HT1080 (cell line): ENCODE measurements at regions not wholly inside any gene's neighbourhood (a gene's known extent, or its start where the extent isn't known, plus 50 kb on each side); places are given as distances from the start of the nearest gene placed in this dataset.
A peak's percentile ranks its signal among the peaks of the same experiment; 100 is the strongest.
"Not testable (repeated sequence)": the region's sequence is repeated elsewhere in the genome, so short reads cannot be mapped to it uniquely, and the experiment has no call there.

ENCODE experiments used
- DNase-seq: peaks from one replicate; pipeline ENCODE4 v3.0.0-alpha.2; 2015; ENCODE audit warnings: low read depth

DNA sequence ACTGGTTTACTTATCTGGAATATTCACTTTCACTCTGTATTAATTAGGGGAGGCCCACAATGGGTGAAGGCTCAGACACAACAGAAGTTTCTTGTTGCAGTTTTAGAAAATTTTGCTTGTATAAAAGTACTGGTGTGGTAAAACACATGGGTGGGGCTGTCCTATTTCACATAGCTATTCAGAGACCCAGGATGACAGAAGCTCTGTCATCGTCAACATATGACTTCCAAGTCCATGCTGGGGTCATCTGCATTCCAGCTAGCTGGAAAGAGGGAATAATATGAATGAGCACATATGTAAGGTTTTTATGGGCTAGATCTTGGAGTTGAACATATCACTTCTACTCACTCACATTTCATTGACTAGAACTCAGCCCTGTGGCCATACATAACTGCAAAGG is 166.4 kb upstream of the KCTD3 start:
- no peak for DNase-seq

DNA sequence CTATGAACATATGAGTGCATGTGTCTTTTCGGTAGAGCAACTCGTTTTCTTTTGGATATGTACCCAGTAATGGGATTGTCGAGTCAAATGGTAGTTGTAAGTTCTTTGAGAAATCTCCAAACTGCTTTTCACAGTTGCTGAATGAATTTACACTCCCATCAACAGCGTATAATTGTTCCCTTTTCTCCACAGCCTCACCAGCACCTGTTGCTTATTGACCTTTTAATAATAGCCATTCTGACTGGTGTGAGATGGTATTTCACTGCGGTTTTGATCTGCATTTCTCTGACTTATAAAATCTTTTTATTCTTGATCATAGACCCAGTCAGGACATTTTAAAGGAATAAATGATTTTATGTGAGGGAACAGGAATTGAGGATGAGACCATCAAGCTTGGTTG is 165.0 kb upstream of the KCTD3 start:
- no peak for DNase-seq

DNA sequence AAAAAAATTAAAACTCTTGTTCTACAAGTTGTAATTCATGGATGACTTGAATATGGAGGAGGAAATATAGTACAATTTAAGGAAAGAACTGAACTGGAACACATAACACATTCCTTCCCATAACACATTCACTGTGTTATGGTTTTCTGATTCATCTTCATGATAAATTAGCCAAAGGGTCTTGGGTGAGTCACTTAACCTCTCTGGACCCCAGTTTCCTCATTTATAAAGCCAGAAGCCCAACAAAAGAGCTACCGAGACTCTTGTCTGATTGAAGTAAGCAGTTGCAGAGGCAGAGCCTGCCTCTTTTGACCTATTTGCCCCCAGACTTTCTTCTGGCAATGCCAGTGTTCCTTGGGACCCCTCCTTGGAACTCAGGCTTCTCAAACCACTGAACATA is 161.9 kb upstream of the KCTD3 start:
- DNase-seq: peak; percentile 47

DNA sequence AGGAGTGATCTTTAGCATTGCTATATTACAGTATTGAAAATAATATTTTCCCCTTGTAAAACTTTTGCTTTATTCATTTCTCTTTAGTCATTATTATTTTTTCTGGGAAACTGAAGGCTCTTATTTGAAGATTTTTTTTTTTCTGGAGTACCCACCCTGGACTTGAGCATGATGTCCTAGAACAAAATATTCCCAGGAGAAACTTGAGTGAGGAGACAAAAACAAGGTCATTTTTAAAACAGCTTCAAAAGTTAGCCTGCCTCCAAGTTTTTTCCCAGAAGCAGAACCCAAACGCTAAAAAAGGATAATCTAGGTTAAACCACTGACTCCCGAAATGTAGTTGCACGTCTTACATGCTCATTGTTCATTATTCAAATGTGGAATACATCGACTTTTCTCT is 160.2 kb upstream of the KCTD3 start:
- DNase-seq: no peak

DNA sequence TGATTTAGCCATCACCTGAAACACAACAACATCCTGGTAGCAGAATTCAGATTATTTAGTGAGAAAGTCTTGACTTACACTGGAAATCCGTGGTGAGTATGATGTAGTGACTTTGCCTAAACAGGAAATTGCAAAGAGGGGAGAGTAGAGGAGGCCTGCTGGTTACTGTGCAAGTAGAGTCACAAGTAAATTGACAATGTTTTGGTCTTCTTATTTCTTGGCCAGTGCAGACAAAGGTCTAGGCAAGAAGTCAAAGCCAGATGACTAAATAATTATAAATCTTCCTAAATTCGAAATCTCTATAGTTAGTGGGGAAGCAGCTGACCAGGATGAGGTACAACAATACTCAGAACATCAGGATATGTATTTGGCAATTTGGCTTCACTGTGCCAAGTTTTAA is 159.5 kb upstream of the KCTD3 start:
- no peak for DNase-seq

DNA sequence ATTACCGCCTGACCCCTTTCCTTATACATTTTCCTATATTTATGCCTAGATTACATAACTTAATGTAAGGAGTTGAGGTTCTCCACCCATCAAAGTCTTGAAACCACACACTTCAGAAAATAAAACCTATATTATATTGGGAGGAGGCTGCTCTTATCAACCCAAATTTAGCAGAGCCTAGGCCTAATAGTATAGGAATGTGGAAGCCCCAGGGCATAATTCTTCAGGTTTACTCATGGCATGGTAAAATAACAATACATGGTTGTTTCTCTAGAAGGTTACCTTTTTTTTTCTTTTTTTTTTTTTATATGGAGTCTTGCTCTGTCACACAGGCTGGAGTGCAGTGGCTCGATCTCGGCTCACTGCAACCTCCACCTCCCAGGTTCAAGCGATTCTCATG is 157.6 kb upstream of the KCTD3 start:
- DNase-seq: not testable (repeated sequence)

DNA sequence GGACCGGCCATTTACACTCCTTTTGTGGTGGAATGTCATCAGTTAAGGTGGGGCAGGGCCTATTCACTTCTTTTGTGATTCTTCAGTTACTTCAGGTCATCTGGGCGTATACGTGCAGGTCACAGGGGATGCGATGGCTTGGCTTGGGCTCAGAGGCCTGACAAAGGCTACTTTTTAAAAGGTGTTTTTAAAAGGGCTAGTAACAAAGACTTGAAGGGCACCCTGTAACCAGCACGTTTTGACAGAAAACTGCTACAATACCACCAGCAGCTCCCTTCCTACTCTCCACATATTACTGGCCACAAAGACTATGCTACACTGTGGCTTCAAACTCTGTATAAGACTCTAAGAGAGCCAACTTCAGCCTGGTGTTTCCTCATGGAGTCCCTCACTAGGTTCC is 151.6 kb upstream of the KCTD3 start:
- DNase-seq: not testable (repeated sequence)

DNA sequence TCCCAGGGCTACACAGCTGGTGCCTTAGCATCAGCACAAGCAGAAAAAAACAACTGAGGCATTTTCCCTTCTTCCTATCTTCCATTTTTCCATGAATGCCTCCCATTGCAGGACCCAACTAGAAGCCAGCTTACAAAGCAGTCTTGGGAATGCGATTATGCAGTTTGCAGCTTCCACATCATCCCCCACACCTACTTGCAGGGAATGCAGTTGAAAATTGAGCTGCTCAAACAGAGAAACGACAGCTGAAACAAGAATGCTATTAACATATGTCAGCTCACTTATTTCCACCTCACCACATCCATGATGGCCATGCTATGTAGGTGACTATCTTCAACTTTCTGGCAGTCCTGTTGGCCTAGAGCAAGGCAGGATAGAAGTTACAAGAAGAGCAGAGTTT is 150.6 kb upstream of the KCTD3 start:
- no peak for DNase-seq

DNA sequence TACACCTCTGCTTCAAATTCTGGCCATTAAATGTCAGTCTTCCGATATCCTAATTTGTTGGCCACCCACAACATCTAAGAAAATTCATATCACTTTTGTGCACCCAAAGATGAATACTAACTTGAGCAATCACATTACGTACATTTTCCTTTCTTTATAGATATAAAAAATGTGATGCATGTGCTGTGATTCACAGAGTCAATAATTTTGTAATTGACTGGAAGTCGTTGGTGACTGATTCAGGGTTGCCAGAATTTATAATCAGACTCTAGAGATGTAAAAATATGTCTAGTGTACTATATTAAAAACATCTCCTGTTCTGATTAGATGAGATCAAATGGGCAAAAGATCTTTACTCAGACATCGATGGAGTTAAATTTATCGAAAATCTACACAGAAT is 150.0 kb upstream of the KCTD3 start:
- no peak for DNase-seq

DNA sequence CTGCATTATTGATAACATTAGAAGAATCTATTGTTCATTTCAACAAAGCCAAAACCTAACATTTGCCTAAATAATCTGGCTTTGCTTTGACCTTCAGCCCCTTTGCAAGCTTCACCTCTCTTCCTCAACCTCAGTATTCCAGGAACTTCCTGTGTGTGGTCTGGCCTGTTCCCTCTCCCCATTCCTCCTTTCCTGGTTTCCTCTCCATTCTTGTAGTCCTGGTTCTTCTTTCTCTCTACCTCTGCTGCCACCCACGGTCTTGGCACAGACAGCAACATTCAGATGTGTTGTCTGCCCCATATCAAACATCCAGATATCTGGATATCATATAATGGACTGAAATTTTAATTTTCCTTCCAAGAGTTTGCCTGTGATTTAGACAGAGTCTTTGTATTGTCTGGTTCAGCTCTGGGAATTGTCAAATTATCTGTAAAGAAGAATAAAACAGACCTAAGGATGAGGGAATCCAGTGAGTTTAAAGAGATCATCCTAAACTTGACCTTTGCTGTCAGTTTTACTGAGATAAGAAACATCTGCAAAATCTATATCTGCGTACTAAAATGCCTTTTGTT is 148.1 kb upstream of the KCTD3 start:
- peak; percentile 49 for DNase-seq

DNA sequence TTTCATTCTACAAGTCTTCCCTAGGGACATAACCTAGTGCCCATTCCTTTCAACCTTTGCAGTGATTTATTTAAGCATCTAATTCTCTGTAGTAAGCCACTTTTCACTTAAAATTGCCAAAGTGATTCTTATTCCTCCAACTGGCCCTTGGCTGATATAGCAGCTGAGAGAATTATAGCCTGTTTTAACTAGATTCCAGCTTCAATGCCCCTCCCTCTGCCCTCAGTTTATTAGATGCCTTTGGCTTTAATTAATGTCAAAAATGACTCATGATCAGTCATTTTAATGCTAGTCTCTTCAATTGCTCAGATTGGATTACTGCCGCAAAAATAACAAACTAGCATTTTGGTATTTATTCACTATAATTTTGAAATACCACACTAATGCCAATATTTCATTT is 145.4 kb upstream of the KCTD3 start:
- no peak for DNase-seq

DNA sequence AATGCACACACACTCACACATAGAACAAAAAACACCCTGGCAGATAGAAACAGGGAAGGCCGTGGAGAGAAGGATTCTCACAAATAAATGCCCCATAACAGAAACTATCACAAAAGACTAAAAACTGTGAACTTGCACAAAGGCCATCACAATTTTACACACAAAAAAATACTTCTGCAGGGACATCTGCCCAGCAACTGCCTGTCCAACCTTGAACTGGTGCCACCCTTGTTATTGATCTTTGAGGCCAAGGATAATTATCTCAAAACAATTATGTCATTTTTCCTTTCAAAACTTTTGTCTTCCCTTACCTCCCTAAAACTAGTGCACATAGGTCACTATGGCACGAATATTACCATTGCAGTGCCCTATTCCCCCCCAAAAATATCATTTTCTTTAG is 143.8 kb upstream of the KCTD3 start:
- DNase-seq: no peak

DNA sequence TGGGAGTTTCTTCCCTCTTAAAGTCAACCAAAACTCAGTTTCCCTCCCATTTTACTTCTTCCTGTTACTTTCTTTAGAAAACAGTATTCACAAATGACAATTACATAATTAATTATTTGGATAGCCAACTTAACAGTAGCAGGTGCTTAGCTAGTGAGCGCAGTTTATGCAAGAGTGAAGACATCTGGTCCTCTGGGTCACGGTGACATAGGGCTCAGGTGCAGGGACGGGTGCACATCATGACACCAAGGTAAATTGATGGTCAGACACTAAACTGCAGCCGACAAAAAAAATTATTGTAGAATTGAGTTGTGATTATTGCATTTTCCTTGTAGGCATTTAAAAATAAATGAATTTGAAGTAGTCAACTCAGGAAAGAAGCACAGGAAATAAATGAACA is 142.0 kb upstream of the KCTD3 start:
- no peak for DNase-seq

DNA sequence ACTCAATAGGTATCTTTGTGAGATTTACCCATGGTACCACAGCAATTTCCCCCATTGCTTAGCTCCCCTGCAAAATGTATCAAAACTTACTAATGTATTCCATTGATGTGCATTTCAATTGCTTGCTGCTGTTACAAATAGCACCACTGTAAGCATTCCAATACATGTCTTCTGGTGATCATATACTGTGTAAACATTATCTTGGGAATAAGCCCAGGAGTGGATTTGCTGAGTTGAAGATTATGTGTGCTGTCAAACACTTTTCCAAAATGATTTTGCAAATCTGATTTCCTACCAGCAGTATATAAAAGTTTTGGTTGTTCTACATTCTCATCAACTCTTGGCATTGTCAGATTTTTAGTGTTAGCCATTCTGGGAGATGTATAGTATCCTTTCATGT is 141.0 kb upstream of the KCTD3 start:
- DNase-seq: no peak

DNA sequence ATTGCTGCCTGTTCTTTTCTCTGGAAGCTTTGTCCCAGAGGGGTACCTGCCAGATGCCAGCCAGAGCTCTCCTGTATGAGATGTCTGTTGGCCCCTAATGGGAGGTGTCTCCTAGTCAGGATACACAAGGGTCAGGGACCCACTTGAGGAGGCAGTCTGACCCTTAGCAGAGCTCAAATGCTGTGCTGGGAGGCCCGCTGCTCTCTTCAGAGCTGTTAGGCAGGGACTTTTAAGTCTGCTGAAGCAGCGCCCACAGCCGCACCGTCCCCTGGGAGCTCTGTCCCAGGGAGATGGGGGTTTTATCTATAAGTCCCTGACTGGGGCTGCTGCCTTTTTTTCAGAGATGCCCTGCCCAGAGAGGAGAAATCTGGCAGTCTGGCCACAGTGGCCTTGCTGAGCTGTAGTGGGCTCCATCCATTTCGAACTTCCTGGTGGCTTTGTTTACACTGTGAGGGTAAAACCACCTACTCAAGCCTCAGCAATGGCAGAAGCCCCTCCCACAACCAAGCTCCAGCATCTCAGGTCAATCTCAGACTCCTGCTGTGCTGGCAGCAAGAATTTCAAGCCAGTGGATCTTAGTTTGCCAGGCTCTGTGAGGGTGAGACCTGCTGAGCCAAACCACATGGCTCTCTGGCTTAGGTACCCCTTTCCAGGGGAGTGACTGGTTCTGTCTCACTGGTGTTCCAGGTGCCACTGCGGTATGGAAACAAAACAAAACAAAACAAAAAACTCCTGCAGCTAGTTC is 134.4 kb upstream of the KCTD3 start:
- not testable (repeated sequence) for DNase-seq

DNA sequence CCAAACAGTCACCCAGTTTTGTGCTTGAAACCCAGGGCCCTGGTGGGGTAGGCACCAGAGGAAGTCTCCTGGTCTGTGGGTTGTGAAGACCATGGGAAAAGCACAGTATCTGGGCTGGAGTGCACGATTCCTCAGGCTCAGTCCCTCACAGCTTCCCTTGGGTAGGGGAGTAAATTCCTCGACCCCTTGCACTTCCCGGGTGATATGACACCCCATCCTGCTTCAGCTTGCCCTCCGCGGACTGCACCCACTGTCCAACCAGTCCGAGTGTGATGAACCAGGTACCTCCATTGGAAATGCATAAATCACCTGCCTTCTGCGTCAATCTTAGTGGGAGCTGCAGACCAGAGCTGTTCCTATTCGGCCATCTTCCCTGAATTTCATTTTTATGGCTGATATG is 133.9 kb upstream of the KCTD3 start:
- DNase-seq: no peak

DNA sequence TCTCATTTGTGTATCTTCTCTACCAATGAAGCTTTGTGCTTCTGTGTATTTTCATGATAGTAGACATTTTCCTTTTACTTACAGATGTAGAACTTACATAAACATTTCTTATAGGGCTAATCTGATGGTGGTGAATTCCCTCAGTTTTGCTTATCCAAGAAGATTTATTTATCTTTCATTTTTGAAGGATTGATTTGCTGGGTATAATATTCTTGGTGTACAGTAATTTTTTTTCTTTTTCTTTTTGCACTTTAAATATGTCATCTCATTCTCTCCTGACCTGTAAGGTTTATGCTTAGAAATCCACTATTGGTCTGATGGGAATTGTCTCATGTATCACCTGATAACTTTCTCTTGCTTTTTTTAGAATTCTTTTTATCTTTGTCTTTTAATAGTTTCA is 127.6 kb upstream of the KCTD3 start:
- no peak for DNase-seq

DNA sequence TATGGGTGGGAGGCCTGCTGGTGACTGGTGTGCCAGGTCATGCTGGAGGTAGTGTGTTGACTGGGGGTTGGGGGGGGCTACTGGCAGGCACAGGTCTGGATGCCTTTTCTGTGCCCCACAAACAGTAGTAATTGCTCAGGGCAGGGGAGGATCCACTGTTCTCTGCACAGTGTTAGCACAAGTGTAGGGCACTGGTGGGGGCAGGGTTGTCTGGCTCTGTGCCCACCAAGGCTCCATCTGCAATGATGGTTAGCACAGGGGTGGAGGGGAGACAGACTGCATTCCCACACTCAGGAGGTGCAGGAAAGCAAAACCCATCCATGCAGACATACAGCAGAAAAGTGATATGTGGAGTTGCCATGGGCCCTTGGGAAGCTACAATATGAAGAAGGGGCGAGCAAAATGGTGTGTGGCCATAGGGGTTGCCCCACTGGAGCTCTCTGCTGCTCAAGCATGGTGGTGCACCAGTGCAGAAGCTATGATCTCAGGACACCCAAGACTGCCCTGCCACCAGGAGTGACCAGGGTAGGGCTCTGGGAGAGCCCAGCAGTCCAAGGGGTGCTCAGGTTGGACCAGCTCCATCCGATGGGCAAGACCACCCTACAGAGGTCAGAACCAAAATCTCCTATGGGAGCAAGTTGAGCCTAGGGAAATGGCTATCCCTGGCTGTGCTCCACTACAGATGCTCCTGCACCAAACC is 122.2 kb upstream of the KCTD3 start:
- DNase-seq: no peak

DNA sequence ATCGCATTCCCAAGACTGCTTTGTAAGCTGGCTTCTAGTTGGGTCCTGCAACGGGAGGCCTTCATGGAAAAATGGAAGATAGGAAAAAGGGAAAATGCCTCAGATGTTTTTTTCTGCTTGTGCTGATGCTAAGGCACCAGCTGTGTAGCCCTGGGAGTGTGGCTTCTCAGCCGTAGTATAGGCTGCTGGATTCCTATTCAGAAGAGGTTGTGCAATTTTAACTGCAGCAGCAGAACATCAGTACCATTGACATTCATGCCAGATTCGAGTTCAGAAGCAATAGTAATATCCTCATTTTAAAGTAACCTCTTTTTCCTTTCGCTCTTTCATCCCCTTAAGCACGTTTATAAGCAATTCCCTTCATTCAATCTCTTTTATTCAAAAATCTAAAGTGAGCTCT is 119.1 kb upstream of the KCTD3 start:
- DNase-seq: not testable (repeated sequence)

DNA sequence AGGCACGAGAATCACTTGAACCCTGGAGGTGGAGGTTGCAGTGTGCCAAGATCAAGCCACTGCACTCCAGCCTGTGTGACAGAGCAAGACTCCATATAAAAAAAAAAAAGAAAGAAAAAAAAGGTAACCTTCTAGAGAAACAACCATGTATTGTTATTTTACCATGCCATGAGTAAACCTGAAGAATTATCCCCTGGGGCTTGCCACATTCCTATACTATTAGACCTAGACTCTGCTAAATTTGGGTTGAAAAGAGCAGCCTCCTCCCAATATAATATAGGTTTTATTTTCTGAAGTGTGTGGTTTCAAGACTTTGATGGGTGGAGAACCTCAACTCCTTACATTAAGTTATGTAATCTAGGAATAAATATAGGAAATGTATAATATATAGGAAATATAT is 118.0 kb upstream of the KCTD3 start:
- not testable (repeated sequence) for DNase-seq

DNA sequence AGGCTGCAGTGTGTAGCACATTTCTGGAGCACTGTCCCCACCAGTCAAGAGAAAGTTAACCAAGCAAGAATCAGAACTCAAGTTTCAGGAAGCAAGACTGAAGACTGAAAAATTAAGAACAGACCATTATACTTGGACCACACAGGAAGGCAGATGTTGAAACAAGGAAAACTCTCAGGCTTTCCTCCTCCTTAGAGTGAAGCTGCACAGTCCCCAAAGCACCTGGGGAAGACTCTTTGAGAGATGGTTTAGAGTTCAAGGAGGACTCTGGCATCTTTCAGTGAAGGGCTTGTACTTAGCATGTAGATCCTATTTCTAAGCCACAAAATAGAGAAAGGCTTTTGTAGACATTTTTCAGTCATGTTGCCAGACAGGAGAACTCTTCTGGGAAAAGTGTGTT is 113.7 kb upstream of the KCTD3 start:
- DNase-seq: no peak

DNA sequence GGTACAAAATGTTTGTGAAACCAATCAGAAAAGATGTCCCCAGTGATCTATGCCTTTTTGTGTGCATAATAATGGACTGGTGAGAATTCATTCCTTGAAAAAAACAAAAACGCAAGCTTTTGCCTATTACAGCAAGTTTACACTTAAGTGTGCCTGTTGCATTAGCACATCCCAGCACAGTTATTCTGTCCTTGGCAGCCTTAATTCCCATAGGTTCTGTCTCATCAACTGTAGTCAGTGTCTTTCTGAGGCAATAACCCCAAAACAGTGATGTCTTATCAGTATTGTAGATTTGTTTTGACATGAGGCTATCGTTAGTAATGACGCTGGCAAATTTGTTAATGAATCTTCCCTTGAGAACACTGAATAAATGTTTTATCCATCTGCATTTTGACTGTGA is 109.9 kb upstream of the KCTD3 start:
- no peak for DNase-seq

DNA sequence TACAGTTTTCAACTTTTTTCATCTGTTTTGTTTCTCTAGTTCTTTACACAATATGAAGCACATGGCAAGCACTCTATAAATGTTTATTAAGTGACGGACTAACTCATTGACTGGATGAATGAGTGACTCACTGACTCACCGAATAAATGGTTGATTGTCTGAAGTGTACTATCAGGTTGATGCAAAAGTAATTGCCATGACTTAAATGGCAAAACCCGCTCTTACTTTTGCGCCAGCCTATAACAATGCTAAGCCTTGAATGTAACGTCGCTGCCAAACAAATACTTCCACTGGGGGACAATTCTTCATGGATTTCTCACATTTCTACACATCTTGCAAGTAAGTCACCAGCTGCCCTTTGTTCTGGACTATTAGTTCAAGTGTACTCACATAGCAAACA is 109.0 kb upstream of the KCTD3 start:
- peak; percentile 13 for DNase-seq
